ENCODE measurements at regions not wholly inside any gene's neighbourhood (a gene's known extent, or its start where the extent isn't known, plus 50 kb on each side); places are given as distances from the start of the nearest gene placed in this dataset.

GRCh38 chr17:34045990-34046389, 209.1 kb upstream of the CCL2 start:
- TF ChIP-seq ZBTB7A (IDR thresholded peaks at IDR 0.05; ENCODE audit: low read depth) (no peak), MAX (IDR thresholded peaks at IDR 0.05) (no peak), CEBPB (IDR thresholded peaks at IDR 0.05) (no peak), YY1 (IDR thresholded peaks at IDR 0.05; ENCODE audit: low read depth) (no peak), USF1 (IDR thresholded peaks at IDR 0.05) (no peak), REST (IDR thresholded peaks at IDR 0.05; ENCODE audit: low read depth) (no peak), NFIC (IDR thresholded peaks at IDR 0.05) (no peak), TCF12 (IDR thresholded peaks at IDR 0.05; ENCODE audit: low read depth) (no peak), TAF1 (IDR thresholded peaks at IDR 0.05; ENCODE audit: low read depth) (no peak), EP300 (IDR thresholded peaks at IDR 0.05; ENCODE audit: borderline replicate concordance) (no peak), FOXM1 (IDR thresholded peaks at IDR 0.05; ENCODE audit: borderline replicate concordance, low read depth) (no peak), EGR1 (IDR thresholded peaks at IDR 0.05) (no peak), TEAD4 (IDR thresholded peaks at IDR 0.05) (no peak), RAD21 (IDR thresholded peaks at IDR 0.05; ENCODE audit: low read depth) (no peak), CREB1 (IDR thresholded peaks at IDR 0.05; ENCODE audit: low read depth) (no peak)

- no peak for TF ChIP-seq TCF12 (IDR thresholded peaks at IDR 0.05; ENCODE audit: low read depth)
- no peak for TF ChIP-seq EP300 (IDR thresholded peaks at IDR 0.05; ENCODE audit: borderline replicate concordance)
- no peak for TF ChIP-seq TEAD4 (IDR thresholded peaks at IDR 0.05)
- no peak for TF ChIP-seq REST (IDR thresholded peaks at IDR 0.05; ENCODE audit: low read depth)
These were observed 204.0 kb upstream of the CCL2 start for GRCh38 chr17:34051046-34051445.

GRCh38 chr17:34054495-34054894, 200.6 kb upstream of the CCL2 start:
- TF ChIP-seq MAX (IDR thresholded peaks at IDR 0.05): no peak
- TF ChIP-seq TEAD4 (IDR thresholded peaks at IDR 0.05): no peak
- TF ChIP-seq REST (IDR thresholded peaks at IDR 0.05; ENCODE audit: low read depth): peak; percentile 31; the same call in 1 of the 2 replicates

GRCh38 chr17:34055606-34056005, 199.5 kb upstream of the CCL2 start:
- TF ChIP-seq NFIC (IDR thresholded peaks at IDR 0.05): no peak
- TF ChIP-seq FOXM1 (IDR thresholded peaks at IDR 0.05; ENCODE audit: borderline replicate concordance, low read depth): no peak
- no peak for TF ChIP-seq YY1 (IDR thresholded peaks at IDR 0.05; ENCODE audit: low read depth)
- TF ChIP-seq RAD21 (IDR thresholded peaks at IDR 0.05; ENCODE audit: low read depth): no peak
- no peak for TF ChIP-seq TAF1 (IDR thresholded peaks at IDR 0.05; ENCODE audit: low read depth)
- no peak for TF ChIP-seq EGR1 (IDR thresholded peaks at IDR 0.05)
- no peak for TF ChIP-seq TCF12 (IDR thresholded peaks at IDR 0.05; ENCODE audit: low read depth)
- no peak for TF ChIP-seq CEBPB (IDR thresholded peaks at IDR 0.05)
- TF ChIP-seq EP300 (IDR thresholded peaks at IDR 0.05; ENCODE audit: borderline replicate concordance): no peak
- no peak for TF ChIP-seq TEAD4 (IDR thresholded peaks at IDR 0.05)
- TF ChIP-seq ZBTB7A (IDR thresholded peaks at IDR 0.05; ENCODE audit: low read depth): no peak
- TF ChIP-seq USF1 (IDR thresholded peaks at IDR 0.05): no peak
- no peak for TF ChIP-seq MAX (IDR thresholded peaks at IDR 0.05)

All from Ishikawa (cell line).